Kidney (tissue), 13 donors: ENCODE measurements at regions not wholly inside any gene's neighbourhood (a gene's known extent, or its start where the extent isn't known, plus 50 kb on each side); places are given as distances from the start of the nearest gene placed in this dataset.
A peak's percentile ranks its signal among the peaks of the same experiment; 100 is the strongest.

Experiments
- DNase-seq, 5 donors: peaks; one replicate each; pipeline ENCODE4 v3.0.0-alpha.2; 2013 to 2020
- FAIRE-seq: peaks from 2 replicates; lab custom pipeline; 2012; peaks lifted over from hg19 to GRCh38; lab: Jason Lieb, UNC
- H3K27ac ChIP-seq, 2 donors: one replicate each; pipeline ENCODE4 v1.7.0; 2013; ENCODE audit warnings: low read depth in 2 of 2, low read length in 2 of 2, inconsistent platforms in 1 of 2
- H3K27me3 ChIP-seq: one replicate; pipeline ENCODE4 v1.7.1; 2013; ENCODE audit warnings: low read length, inconsistent platforms; ENCODE audit not compliant: control insufficient read depth, insufficient read depth
- H3K36me3 ChIP-seq, 3 donors: one replicate each; pipeline versions ENCODE4 v1.7.0 to v1.7.1; 2013; ENCODE audit warnings: low read length in 3 of 3, control low read depth in 1 of 3, inconsistent platforms in 1 of 3; ENCODE audit not compliant: insufficient read depth in 3 of 3, control insufficient read depth in 2 of 3
- H3K4me1 ChIP-seq, 3 donors: one replicate each; pipeline versions ENCODE4 v1.7.0 to v1.7.1; 2013; ENCODE audit warnings: low read length in 3 of 3, inconsistent platforms in 1 of 3, low read depth in 1 of 3; ENCODE audit not compliant: control insufficient read depth in 2 of 3, insufficient read depth in 2 of 3
- H3K4me3 ChIP-seq, 3 donors: one replicate each; pipeline versions ENCODE4 v1.7.0 to v1.8.1; 2013; ENCODE audit warnings: low read length in 3 of 3, control low read depth in 1 of 3, inconsistent platforms in 1 of 3
- H3K9ac ChIP-seq, 3 donors: one replicate each; pipeline versions ENCODE4 v1.7.0 to v1.7.1; 2013; ENCODE audit warnings: low read length in 3 of 3, control low read depth in 1 of 3, inconsistent platforms in 1 of 3
- H3K9me3 ChIP-seq, 3 donors: one replicate each; pipeline versions ENCODE4 v1.7.0 to v1.7.1; 2013; ENCODE audit warnings: low read length in 3 of 3, control low read depth in 1 of 3, inconsistent platforms in 1 of 3; ENCODE audit not compliant: control insufficient read depth in 2 of 3, insufficient read depth in 1 of 3
- CTCF ChIP-seq: IDR thresholded peaks from 3 replicates; pipeline ENCODE4 v1.5.1; 2012; ENCODE audit warnings: mild to moderate bottlenecking, moderate library complexity, borderline replicate concordance; ENCODE audit not compliant: insufficient read depth; ENCODE audit errors: extremely low read depth
- intact Hi-C: fragments of 100-400 bp; cut with DNase I; formaldehyde crosslinking; loops from one replicate; pipeline ENCODE4 v1.11.1; 2022
- donor health status: control.
- donor health status: control.
- donor health status: control.
- donor health status: control.
- donor health status: control.
- donor health status: DM: yes; HTN: yes; CAD: no.
- donor health status: Normal renal cell carcinoma (clear cell type).

GRCh38 chr5:1685066-1685465 lies 114.6 kb downstream of the MRPL36 start:
- Histone ChIP-seq H3K27ac (no peak overlapping the region), H3K9me3 (peaks cover 0 to 5% (median 0%) of the 10 kb centered on the region in 3 donors), H3K4me3 (no peak overlapping the region), H3K4me1 (no peaks in the 10 kb centered on the region), H3K36me3 (no peaks in the 10 kb centered on the region), H3K9ac (no peak overlapping the region), H3K27me3 (no peaks in the 10 kb centered on the region)
- intact Hi-C loops: no loop called here
- TF ChIP-seq CTCF: no peak
- DNase-seq (no peak), FAIRE-seq (no peak)

GRCh38 chr5:1681955-1682354 lies 117.7 kb downstream of the MRPL36 start:
- H3K4me3 ChIP-seq: no peak overlapping the region
- H3K27ac ChIP-seq: no peak overlapping the region
- TF ChIP-seq CTCF: no peak
- H3K9me3 ChIP-seq: peaks cover 0 to 15% (median 0%) of the 10 kb centered on the region in 3 donors
- no peaks in the 10 kb centered on the region for H3K4me1 ChIP-seq
- no peaks in the 10 kb centered on the region for H3K36me3 ChIP-seq
- intact Hi-C loops: no loop called here
- no peak for DNase-seq
- no peak overlapping the region for H3K9ac ChIP-seq
- H3K27me3 ChIP-seq: no peaks in the 10 kb centered on the region
- FAIRE-seq: no peak

- DNase-seq: peak in 2 of 5 donors; percentile 33 to 45
- no peak for TF ChIP-seq CTCF
- Histone ChIP-seq H3K9ac (no peak overlapping the region), H3K27ac (no peak overlapping the region), H3K27me3 (no peaks in the 10 kb centered on the region), H3K4me3 (no peak overlapping the region), H3K9me3 (peaks cover 0 to 12% (median 0%) of the 10 kb centered on the region in 3 donors), H3K4me1 (no peaks in the 10 kb centered on the region), H3K36me3 (no peaks in the 10 kb centered on the region)
- FAIRE-seq: no peak
- intact Hi-C loops: no loop called here
Observed at GRCh38 chr5:1673042-1673677, 126.5 kb downstream of the MRPL36 start.

GRCh38 chr5:1672396-1672795 lies 127.2 kb downstream of the MRPL36 start:
- Histone ChIP-seq H3K9me3 (peaks cover 0 to 7% (median 0%) of the 10 kb centered on the region in 3 donors), H3K27me3 (no peaks in the 10 kb centered on the region), H3K9ac (no peak overlapping the region), H3K36me3 (no peaks in the 10 kb centered on the region), H3K4me3 (no peak overlapping the region), H3K4me1 (no peaks in the 10 kb centered on the region), H3K27ac (no peak overlapping the region)
- intact Hi-C loops: no loop called here
- no peak for TF ChIP-seq CTCF
- FAIRE-seq: no peak
- DNase-seq: no peak
